ENCODE measurements at regions not wholly inside any gene's neighbourhood (a gene's known extent, or its start where the extent isn't known, plus 50 kb on each side); places are given as distances from the start of the nearest gene placed in this dataset.

GRCh38 chrX:79618280-79618679, 251.1 kb upstream of the ITM2A start:
- H3K27ac ChIP-seq (ENCODE audit: low read depth, low read length), result no peak overlapping the region
- no peak overlapping the region for H2AFZ ChIP-seq (ENCODE audit: low read depth, low read length, poor library complexity, severe bottlenecking)
- DNase-seq (ENCODE audit: low read depth, low spot score) (no peak), ATAC-seq (no peak)
- no TSS peak for BruUV-seq (replicated peaks)
- H3K36me3 ChIP-seq (ENCODE audit: control insufficient read depth in 1 of 2, insufficient read depth in 2 of 2, low read length in 2 of 2), result no peaks in the 10 kb centered on the region
- no peaks in the 10 kb centered on the region for H3K27me3 ChIP-seq (ENCODE audit: insufficient read depth, low read length)
- TF ChIP-seq SP1 (IDR thresholded peaks at IDR 0.05; ENCODE audit: low read depth) (no peak), CBX3 (IDR thresholded peaks at IDR 0.05; ENCODE audit: low read depth) (no peak), REST (IDR thresholded peaks at IDR 0.05; ENCODE audit: low read depth) (no peak), SIN3A (IDR thresholded peaks at IDR 0.05; ENCODE audit: low read depth) (no peak), YY1 (IDR thresholded peaks at IDR 0.05; ENCODE audit: extremely low read depth, insufficient replicate concordance, low read depth, low read length) (no peak), JUND (IDR thresholded peaks at IDR 0.05) (no peak), FOSL1 (IDR thresholded peaks at IDR 0.05; ENCODE audit: low read depth) (no peak), POLR2A (IDR thresholded peaks at IDR 0.05; ENCODE audit: borderline replicate concordance, extremely low read depth, insufficient read depth, insufficient read length) (no peak), EZH2phosphoT487 (IDR thresholded peaks at IDR 0.05; ENCODE audit: borderline replicate concordance) (no peak), TCF7L2 (IDR thresholded peaks at IDR 0.05; ENCODE audit: borderline replicate concordance, extremely low read depth, insufficient read depth, insufficient read length) (no peak), ELF1 (IDR thresholded peaks at IDR 0.05; ENCODE audit: borderline replicate concordance, low read depth) (no peak)
- H3K4me1 ChIP-seq (ENCODE audit: control insufficient read depth in 1 of 2, insufficient read depth in 2 of 2, low read length in 2 of 2), result no peaks in the 10 kb centered on the region
- ChIA-PET CTCF (no interaction called here), RAD21 (ENCODE audit: low non-redundant PET in 1 of 2, low total read pairs in 2 of 2, uncharacterized antibody in 2 of 2, unreplicated experiment in 2 of 2) (no interaction called here), POLR2A (no interaction called here)
- no peaks in the 10 kb centered on the region for H3K79me2 ChIP-seq (ENCODE audit: insufficient read depth, low read length)
- H4K20me1 ChIP-seq (ENCODE audit: insufficient read depth), result no peaks in the 10 kb centered on the region
- no peaks in the 10 kb centered on the region for H3K9me3 ChIP-seq (ENCODE audit: control insufficient read depth in 1 of 2, insufficient read depth in 1 of 2, low read depth in 1 of 2, low read length in 2 of 2)
- no peak overlapping the region for H3K4me3 ChIP-seq (replicated peaks in 1 of 2; ENCODE audit: low read depth in 1 of 2, low read length in 2 of 2)
- no peaks in the 10 kb centered on the region for H3K9me2 ChIP-seq (ENCODE audit: insufficient read depth)
- intact Hi-C loops (cut with micrococcal nuclease), result no loop called here
- no peak overlapping the region for H3K4me2 ChIP-seq (ENCODE audit: low read length)
- no peak overlapping the region for H3K9ac ChIP-seq (ENCODE audit: low read length)
